OCI-LY1 (cell line): ENCODE measurements at regions not wholly inside any gene's neighbourhood (a gene's known extent, or its start where the extent isn't known, plus 50 kb on each side); places are given as distances from the start of the nearest gene placed in this dataset.

Source experiments
- CTCF ChIP-seq: fragments of 200-600 bp; sonication (generic), shearing (Covaris generic); IDR thresholded peaks from 2 replicates; pipeline ENCODE4 v1.5.1; 2017; ENCODE audit warnings: mild to moderate bottlenecking, antibody characterized with exemption, low read length, moderate library complexity, mixed read lengths
- EZH2 ChIP-seq: fragments of 200-600 bp; sonication (generic), shearing (Covaris generic); IDR thresholded peaks from 2 replicates; pipeline ENCODE4 v1.8.0; 2017; ENCODE audit warnings: borderline replicate concordance, mixed run types, mild to moderate bottlenecking, antibody characterized with exemption, low read length, moderate library complexity, mixed read lengths

- TF ChIP-seq CTCF (no peak), EZH2 (no peak)
Observed at GRCh38 chr6:1049170-1049569, 262.7 kb upstream of the FOXQ1 start.
